ENCODE measurements at regions not wholly inside any gene's neighbourhood (a gene's known extent, or its start where the extent isn't known, plus 50 kb on each side); places are given as distances from the start of the nearest gene placed in this dataset.
A peak's percentile ranks its signal among the peaks of the same experiment; 100 is the strongest.

- POLR2A ChIA-PET, result interaction anchor here (0.6 kb wide), 1 partner anchor 57 kb away, joined by 4 read pairs; no protein-coding TSS in a partner anchor
- Histone ChIP-seq H3K79me2 (ENCODE audit: control insufficient read depth, insufficient read depth, low read length) (no peaks in the 10 kb centered on the region), H2AFZ (ENCODE audit: low read depth, low read length) (no peak overlapping the region), H3K9me1 (ENCODE audit: control insufficient read depth, insufficient read depth, low read length) (no peaks in the 10 kb centered on the region), H3K36me3 (ENCODE audit: control insufficient read depth, insufficient read depth, low read length) (no peaks in the 10 kb centered on the region), H3K9ac (ENCODE audit: insufficient read depth in 1 of 2, low read depth in 2 of 2, low read length in 2 of 2) (no peak overlapping the region), H3K4me1 (replicated peaks in 1 of 2; ENCODE audit: control insufficient read depth in 2 of 2, insufficient read depth in 2 of 2, low read length in 2 of 2) (peaks cover 9 to 28% of the 10 kb centered on the region in 2 experiments), H3K4me3 (no peak overlapping the region), H3K27ac (ENCODE audit: extremely low read depth, low read depth, low read length) (no peak overlapping the region), H4K20me1 (replicated peaks; ENCODE audit: control insufficient read depth, insufficient read depth, low read length) (no peaks in the 10 kb centered on the region), H3K9me3 (replicated peaks; ENCODE audit: control insufficient read depth, insufficient read depth, low read depth, low read length) (no peaks in the 10 kb centered on the region), H3K4me2 (ENCODE audit: insufficient read depth, low read length) (no peak overlapping the region), H3K27me3 (ENCODE audit: control insufficient read depth in 2 of 2, insufficient read depth in 2 of 2, low read length in 2 of 2) (no peaks in the 10 kb centered on the region)
- CTCF ChIA-PET (ENCODE audit: low intra/inter-chr PET ratio), result no interaction called here
- no peak for ATAC-seq
- intact Hi-C loops (cut with micrococcal nuclease), result no loop called here
- FAIRE-seq, result no peak
- no peak for DNase-seq (ENCODE audit: extremely low read depth in 1 of 4, low spot score in 3 of 4)
- TF ChIP-seq GABPB1 (CRISPR knock-in tag; IDR thresholded peaks at IDR 0.05) (no peak), MCM7 (IDR thresholded peaks at IDR 0.05) (peak in 1 of 2 experiments; percentile 76; a peak in 1 of 4 replicates), GATAD2A (IDR thresholded peaks at IDR 0.05) (0 out of 2 replicates have a peak, but pooled peaks have one; percentile 50), MTA1 (IDR thresholded peaks at IDR 0.05; ENCODE audit: borderline replicate concordance) (peak; percentile 79; the same call in 1 of the 2 replicates), ZBTB2 (IDR thresholded peaks at IDR 0.05) (peak; percentile 90), GATAD2B (IDR thresholded peaks at IDR 0.05; ENCODE audit: borderline replicate concordance) (peak; percentile 97), SMARCB1 (IDR thresholded peaks at IDR 0.05; ENCODE audit: insufficient read length, low read depth) (no peak), GATA2 (CRISPR knock-in tag; IDR thresholded peaks at IDR 0.05) (peak; percentile 36; the same call in 1 of the 2 replicates), DACH1 (IDR thresholded peaks at IDR 0.05; ENCODE audit: partially characterized antibody) (peak; percentile 100)
- BruUV-seq (replicated peaks), result no TSS peak
- in situ Hi-C loops (cut with MboI), result no loop called here
Observed at GRCh38 chr10:28733245-28733644, 55.9 kb downstream of the BAMBI start.
